OCI-LY1 (cell line): ENCODE measurements at regions not wholly inside any gene's neighbourhood (a gene's known extent, or its start where the extent isn't known, plus 50 kb on each side); places are given as distances from the start of the nearest gene placed in this dataset.

Experiments used
- H2AFZ ChIP-seq: fragments of 200-600 bp; sonication (generic), shearing (Covaris generic); 2 replicates; pipeline ENCODE4 v1.6.0; 2014; ENCODE audit warnings: antibody characterized with exemption, mild to moderate bottlenecking, low read length
- H3F3A ChIP-seq: fragments of 200-600 bp; sonication (generic), shearing (Covaris generic); 2 replicates; pipeline ENCODE4 v1.6.0; 2014; ENCODE audit warnings: mild to moderate bottlenecking, antibody characterized with exemption, low read length, moderate library complexity; ENCODE audit not compliant: insufficient read depth
- H3K27ac ChIP-seq: fragments of 200-600 bp; sonication (generic); 2 replicates; pipeline ENCODE4 v1.5.1; 2014; ENCODE audit warnings: low read length, mixed run types, mild to moderate bottlenecking, low read depth; ENCODE audit not compliant: poor library complexity, severe bottlenecking
- H3K27me3 ChIP-seq: fragments of 200-600 bp; sonication (generic); 2 replicates; pipeline ENCODE4 v1.6.0; 2014; ENCODE audit warnings: antibody characterized with exemption, mild to moderate bottlenecking, low read length, moderate library complexity; ENCODE audit not compliant: insufficient read depth
- H3K36me3 ChIP-seq: fragments of 200-600 bp; sonication (generic); 2 replicates; pipeline ENCODE4 v1.6.1; 2014; ENCODE audit warnings: mild to moderate bottlenecking, antibody characterized with exemption, low read length, moderate library complexity, mixed read lengths; ENCODE audit not compliant: insufficient read depth
- H3K4me1 ChIP-seq: fragments of 200-600 bp; sonication (generic); 2 replicates; pipeline ENCODE4 v1.5.1; 2014; ENCODE audit warnings: mild to moderate bottlenecking, low read length, moderate library complexity; ENCODE audit not compliant: insufficient read depth, severe bottlenecking
- H3K4me2 ChIP-seq: fragments of 200-600 bp; sonication (generic), shearing (Covaris generic); 2 replicates; pipeline ENCODE4 v1.6.1; 2014; ENCODE audit warnings: low read length
- H3K4me3 ChIP-seq: fragments of 200-600 bp; sonication (generic); 2 replicates; pipeline ENCODE4 v1.5.1; 2014; ENCODE audit warnings: low read length, low read depth, mild to moderate bottlenecking, mixed read lengths; ENCODE audit not compliant: poor library complexity, severe bottlenecking
- H3K79me2 ChIP-seq: fragments of 200-600 bp; shearing (Covaris generic); 2 replicates; pipeline ENCODE4 v1.6.1; 2016; ENCODE audit warnings: mixed run types, low read length, mixed read lengths; ENCODE audit not compliant: insufficient read depth
- H3K9ac ChIP-seq: fragments of 200-600 bp; sonication (generic), shearing (Covaris generic); 2 replicates; pipeline ENCODE4 v1.6.1; 2014; ENCODE audit warnings: mild to moderate bottlenecking, low read length, mixed read lengths
- H3K9me2 ChIP-seq: fragments of 200-600 bp; sonication (generic), shearing (Covaris generic); 2 replicates; pipeline ENCODE4 v1.6.1; 2014; ENCODE audit warnings: low read depth, mild to moderate bottlenecking, low read length, mixed read lengths
- H3K9me3 ChIP-seq: fragments of 200-600 bp; shearing (Covaris generic); 2 replicates; pipeline ENCODE4 v1.6.1; 2014; ENCODE audit warnings: low read length, mixed read lengths
- H4K20me1 ChIP-seq: fragments of 200-600 bp; sonication (generic), shearing (Covaris generic); 2 replicates; pipeline ENCODE4 v1.6.0; 2016; ENCODE audit warnings: mild to moderate bottlenecking, low read length; ENCODE audit not compliant: insufficient read depth
- EZH2 ChIP-seq: fragments of 200-600 bp; sonication (generic), shearing (Covaris generic); IDR thresholded peaks from 2 replicates; pipeline ENCODE4 v1.8.0; 2017; ENCODE audit warnings: borderline replicate concordance, mixed run types, mild to moderate bottlenecking, antibody characterized with exemption, low read length, moderate library complexity, mixed read lengths
- TF ChIP-seq, protein P1 (sequence below): fragments of 200-600 bp; sonication (generic), shearing (Covaris generic); IDR thresholded peaks from 2 replicates; pipeline ENCODE4 v1.5.1; 2017; ENCODE audit warnings: mild to moderate bottlenecking, antibody characterized with exemption, low read length, moderate library complexity, mixed read lengths

DNA sequence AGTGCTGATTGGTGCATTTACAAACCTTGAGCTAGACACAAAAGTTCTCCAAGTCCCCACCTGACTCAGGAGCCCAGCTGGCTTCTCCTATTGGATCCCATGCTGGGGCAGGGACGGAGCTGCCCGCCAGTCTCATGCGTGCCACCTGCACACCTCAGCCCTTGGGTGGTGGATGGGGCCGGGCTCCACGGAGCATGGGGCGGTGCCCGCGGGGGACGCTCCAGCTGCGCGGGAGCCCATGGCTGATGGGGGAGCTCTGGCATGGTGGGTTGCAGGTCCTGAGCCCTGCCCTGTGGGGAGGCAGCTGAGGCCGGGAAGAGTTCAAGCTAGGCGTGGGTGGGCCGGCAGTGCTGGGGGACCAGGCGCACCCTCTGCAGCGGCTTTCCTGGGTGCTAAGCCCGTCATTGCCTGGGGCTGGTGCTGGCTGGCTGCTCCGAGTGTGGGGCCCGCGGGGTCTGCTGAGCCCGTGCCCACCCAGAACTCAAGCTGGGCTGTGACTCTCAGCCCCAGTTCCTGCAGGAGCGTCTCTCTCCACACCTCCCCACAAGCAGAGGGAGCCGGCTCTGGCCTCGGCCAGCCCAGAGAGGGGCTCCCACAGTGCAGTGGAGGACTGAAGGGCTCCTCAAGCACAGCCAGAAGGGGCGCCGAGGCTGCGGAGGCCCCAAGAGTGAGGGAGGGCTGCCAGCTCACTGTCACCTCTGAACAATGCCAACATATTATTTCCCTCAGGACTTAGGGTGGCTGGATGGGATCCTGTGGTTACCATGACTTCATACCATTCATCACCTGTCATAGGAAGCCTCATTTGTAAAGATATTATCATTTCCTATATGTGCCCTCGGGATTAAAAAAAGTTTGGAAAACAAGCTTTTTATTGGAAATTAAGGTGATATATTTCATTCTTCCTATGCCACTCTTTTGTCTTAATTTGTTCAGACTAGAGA, 688.7 kb downstream of the ETS1 start:
- Histone ChIP-seq H3K9ac (no peak overlapping the region), H3K9me2 (no peaks in the 10 kb centered on the region), H3K27me3 (no peaks in the 10 kb centered on the region), H4K20me1 (no peaks in the 10 kb centered on the region), H3K4me3 (no peak overlapping the region), H3K4me1 (no peaks in the 10 kb centered on the region), H2AFZ (no peak overlapping the region), H3K36me3 (no peaks in the 10 kb centered on the region), H3K27ac (no peak overlapping the region), H3K79me2 (no peaks in the 10 kb centered on the region), H3F3A (no peaks in the 10 kb centered on the region), H3K4me2 (no peak overlapping the region), H3K9me3 (no peaks in the 10 kb centered on the region)
- TF ChIP-seq, protein P1, sequence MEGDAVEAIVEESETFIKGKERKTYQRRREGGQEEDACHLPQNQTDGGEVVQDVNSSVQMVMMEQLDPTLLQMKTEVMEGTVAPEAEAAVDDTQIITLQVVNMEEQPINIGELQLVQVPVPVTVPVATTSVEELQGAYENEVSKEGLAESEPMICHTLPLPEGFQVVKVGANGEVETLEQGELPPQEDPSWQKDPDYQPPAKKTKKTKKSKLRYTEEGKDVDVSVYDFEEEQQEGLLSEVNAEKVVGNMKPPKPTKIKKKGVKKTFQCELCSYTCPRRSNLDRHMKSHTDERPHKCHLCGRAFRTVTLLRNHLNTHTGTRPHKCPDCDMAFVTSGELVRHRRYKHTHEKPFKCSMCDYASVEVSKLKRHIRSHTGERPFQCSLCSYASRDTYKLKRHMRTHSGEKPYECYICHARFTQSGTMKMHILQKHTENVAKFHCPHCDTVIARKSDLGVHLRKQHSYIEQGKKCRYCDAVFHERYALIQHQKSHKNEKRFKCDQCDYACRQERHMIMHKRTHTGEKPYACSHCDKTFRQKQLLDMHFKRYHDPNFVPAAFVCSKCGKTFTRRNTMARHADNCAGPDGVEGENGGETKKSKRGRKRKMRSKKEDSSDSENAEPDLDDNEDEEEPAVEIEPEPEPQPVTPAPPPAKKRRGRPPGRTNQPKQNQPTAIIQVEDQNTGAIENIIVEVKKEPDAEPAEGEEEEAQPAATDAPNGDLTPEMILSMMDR: no peak
- TF ChIP-seq EZH2: no peak

- Histone ChIP-seq H4K20me1 (no peaks in the 10 kb centered on the region), H3K4me1 (no peaks in the 10 kb centered on the region), H3K27me3 (no peaks in the 10 kb centered on the region), H3K27ac (no peak overlapping the region), H3K9me2 (no peaks in the 10 kb centered on the region), H3K79me2 (no peaks in the 10 kb centered on the region), H2AFZ (no peak overlapping the region), H3K36me3 (no peaks in the 10 kb centered on the region), H3K9ac (no peak overlapping the region), H3K9me3 (no peaks in the 10 kb centered on the region), H3F3A (no peaks in the 10 kb centered on the region), H3K4me3 (no peak overlapping the region), H3K4me2 (no peak overlapping the region)
- TF ChIP-seq, protein P1: no peak
- TF ChIP-seq EZH2: no peak
Observed at GRCh38 chr11:127895776-127896175, 691.6 kb downstream of the ETS1 start.

GRCh38 chr11:127894316-127894715, 693.0 kb downstream of the ETS1 start:
- no peaks in the 10 kb centered on the region for H3K9me3 ChIP-seq
- H4K20me1 ChIP-seq: no peaks in the 10 kb centered on the region
- H3K27ac ChIP-seq: no peak overlapping the region
- no peak overlapping the region for H3K4me2 ChIP-seq
- no peak overlapping the region for H2AFZ ChIP-seq
- no peaks in the 10 kb centered on the region for H3K36me3 ChIP-seq
- H3K9ac ChIP-seq: no peak overlapping the region
- H3K27me3 ChIP-seq: no peaks in the 10 kb centered on the region
- H3K4me1 ChIP-seq: no peaks in the 10 kb centered on the region
- no peaks in the 10 kb centered on the region for H3F3A ChIP-seq
- H3K9me2 ChIP-seq: no peaks in the 10 kb centered on the region
- no peak overlapping the region for H3K4me3 ChIP-seq
- TF ChIP-seq, protein P1: no peak
- TF ChIP-seq EZH2: no peak
- no peaks in the 10 kb centered on the region for H3K79me2 ChIP-seq
